SK-N-SH (cell line): ENCODE measurements at regions not wholly inside any gene's neighbourhood (a gene's known extent, or its start where the extent isn't known, plus 50 kb on each side); places are given as distances from the start of the nearest gene placed in this dataset.

Experiments
- CTCF ChIA-PET: fragments of 300-600, 350-600 bp; formaldehyde crosslinking; extraction: SDS; loops from one replicate; lab custom pipeline; 2021; lab: Yijun Ruan, JAX
- POLR2A ChIA-PET: fragments of 350-600 bp; sonication (Branson Sonifier 250); formaldehyde crosslinking; extraction: SDS; loops from one replicate; lab custom pipeline; 2020; ENCODE audit warnings: antibody characterized with exemption, inconsistent platforms; lab: Yijun Ruan, JAX
- DNase-seq: peaks from one replicate; pipeline ENCODE4 v3.0.0; 2012
- H2AFZ ChIP-seq: fragments of 200-600 bp; sonication (generic); 2 replicates; pipeline ENCODE4 v1.8.1; 2016; ENCODE audit warnings: antibody characterized with exemption, mild to moderate bottlenecking, low read depth
- H3F3A ChIP-seq: fragments of 200-600 bp; sonication (generic); replicated peaks from 2 replicates; pipeline ENCODE3; 2016; ENCODE audit warnings: antibody characterized with exemption, mild to moderate bottlenecking; ENCODE audit not compliant: insufficient read depth
- H3K27ac ChIP-seq, 2 experiments: fragments of 200-500 bp in 1 of 2; fragments of 200-600 bp in 1 of 2; sonication (Bioruptor generic) in 1 of 2; sonication (generic), shearing (Covaris generic) in 1 of 2; 2 replicates each; pipeline versions ENCODE4 v1.5.1 to v1.6.1; 2014 to 2016; ENCODE audit warnings: low read depth in 2 of 2, inconsistent platforms in 1 of 2, low read length in 1 of 2, mild to moderate bottlenecking in 1 of 2, mixed read lengths in 1 of 2
- H3K27me3 ChIP-seq: fragments of 200-600 bp; sonication (generic), shearing (Covaris generic); 2 replicates; pipeline ENCODE4 v1.6.1; 2016; ENCODE audit warnings: mixed run types; ENCODE audit not compliant: insufficient read depth
- H3K36me3 ChIP-seq, 2 experiments: fragments of 200-500 bp in 1 of 2; fragments of 200-600 bp in 1 of 2; sonication (Bioruptor generic) in 1 of 2; sonication (generic) in 1 of 2; replicated peaks in 1 of 2; 2 replicates each; pipeline versions ENCODE3 to v1.5.1; 2014 to 2016; ENCODE audit warnings: low read length in 1 of 2, mild to moderate bottlenecking in 1 of 2; ENCODE audit not compliant: insufficient read depth in 2 of 2, control insufficient read depth in 1 of 2
- H3K4me1 ChIP-seq, 2 experiments: fragments of 200-500 bp in 1 of 2; fragments of 200-600 bp in 1 of 2; sonication (Bioruptor generic) in 1 of 2; sonication (generic), shearing (Covaris generic) in 1 of 2; 2 replicates each; pipeline versions ENCODE4 v1.5.1 to v1.6.1; 2014 to 2016; ENCODE audit warnings: low read depth in 1 of 2, low read length in 1 of 2, mixed run types in 1 of 2; ENCODE audit not compliant: insufficient read depth in 2 of 2, control insufficient read depth in 1 of 2
- H3K4me2 ChIP-seq: fragments of 200-600 bp; sonication (generic), shearing (Covaris generic); 2 replicates; pipeline ENCODE4 v1.6.1; 2017; ENCODE audit warnings: mixed run types
- H3K4me3 ChIP-seq, 2 experiments: fragments of 200-500 bp in 1 of 2; fragments of 200-600 bp in 1 of 2; sonication (Bioruptor generic) in 1 of 2; sonication (generic), shearing (Covaris generic) in 1 of 2; 2 replicates each; pipeline versions ENCODE4 v1.5.1 to v1.8.1; 2014 to 2016; ENCODE audit warnings: low read depth in 2 of 2, inconsistent platforms in 1 of 2, low read length in 1 of 2, mild to moderate bottlenecking in 1 of 2, mixed read lengths in 1 of 2, moderate library complexity in 1 of 2
- H3K79me2 ChIP-seq: fragments of 200-600 bp; sonication (generic); 2 replicates; pipeline ENCODE4 v1.8.1; 2017; ENCODE audit warnings: mild to moderate bottlenecking; ENCODE audit not compliant: insufficient read depth
- H3K9ac ChIP-seq: fragments of 200-600 bp; sonication (generic); 2 replicates; pipeline ENCODE4 v1.6.1; 2017; ENCODE audit warnings: mixed run types
- H3K9me2 ChIP-seq: fragments of 200-600 bp; sonication (generic); 2 replicates; pipeline ENCODE4 v1.6.1; 2017; ENCODE audit warnings: mixed run types
- H3K9me3 ChIP-seq: fragments of 200-600 bp; sonication (generic); 2 replicates; pipeline ENCODE4 v1.6.1; 2017; ENCODE audit warnings: mixed run types, mild to moderate bottlenecking, moderate library complexity
- H4K20me1 ChIP-seq: fragments of 200-600 bp; sonication (generic); 2 replicates; pipeline ENCODE4 v1.6.1; 2017; ENCODE audit warnings: mild to moderate bottlenecking, mixed run types; ENCODE audit not compliant: insufficient read depth
- CHD2 ChIP-seq: fragments of 150-350 bp; IDR thresholded peaks from 2 replicates; pipeline ENCODE4 v1.6.1; 2018; ENCODE audit warnings: low read length; ENCODE audit not compliant: partially characterized antibody
- ELF1 ChIP-seq: IDR thresholded peaks from 2 replicates; pipeline ENCODE4 v1.4.0; 2012
- EP300 ChIP-seq, 2 experiments: IDR thresholded peaks; 2 replicates each; pipeline versions ENCODE4 v1.4.0 to v1.6.1; 2012; ENCODE audit warnings: borderline replicate concordance in 1 of 2, low read depth in 1 of 2, low read length in 1 of 2
- MXI1 ChIP-seq: IDR thresholded peaks from 2 replicates; pipeline ENCODE4 v1.6.1; 2012; ENCODE audit warnings: mild to moderate bottlenecking, low read depth, low read length, improper control_type of control experiment
- NRF1 ChIP-seq: IDR thresholded peaks from 2 replicates; pipeline ENCODE4 v1.6.1; 2012; ENCODE audit warnings: low read depth, mild to moderate bottlenecking, low read length
- POLR2AphosphoS5 ChIP-seq: IDR thresholded peaks from 2 replicates; pipeline ENCODE4 v1.6.1; 2012; ENCODE audit warnings: low read depth, low read length
- RAD21 ChIP-seq: IDR thresholded peaks from 2 replicates; pipeline ENCODE4 v1.6.1; 2012; ENCODE audit warnings: mild to moderate bottlenecking, low read length
- RFX5 ChIP-seq: IDR thresholded peaks from 2 replicates; pipeline ENCODE4 v1.6.1; 2012; ENCODE audit warnings: mild to moderate bottlenecking, improper control_type of control experiment, low read length
- RXRA ChIP-seq: IDR thresholded peaks from 2 replicates; pipeline ENCODE4 v1.4.0; 2012; ENCODE audit warnings: low read depth, mild to moderate bottlenecking, borderline replicate concordance
- SIN3A ChIP-seq: IDR thresholded peaks from 2 replicates; pipeline ENCODE4 v1.6.1; 2012; ENCODE audit warnings: low read depth, mild to moderate bottlenecking, low read length, moderate library complexity, borderline replicate concordance
- SMC3 ChIP-seq: IDR thresholded peaks from 2 replicates; pipeline ENCODE4 v1.6.1; 2012; ENCODE audit warnings: low read depth, low read length, improper control_type of control experiment
- TAF1 ChIP-seq: IDR thresholded peaks from 2 replicates; pipeline ENCODE4 v1.6.1; 2012; ENCODE audit warnings: low read depth, mild to moderate bottlenecking, low read length, moderate library complexity, borderline replicate concordance
- TEAD4 ChIP-seq: IDR thresholded peaks from 2 replicates; pipeline ENCODE4 v1.4.0; 2012; ENCODE audit warnings: mild to moderate bottlenecking, borderline replicate concordance; ENCODE audit not compliant: insufficient read depth
- WGBS: methylation state at CpG from one replicate; pipeline ENCODE4 v1.1.6; 2017; ENCODE audit warnings: low lambda C conversion rate; 5-methylcytosine and 5-hydroxymethylcytosine counted together
- TF ChIP-seq, protein P1 (sequence below): fragments of 150-350 bp; IDR thresholded peaks from 2 replicates; pipeline ENCODE4 v1.6.1; 2017; ENCODE audit warnings: antibody characterized with exemption, low read length, low read depth, borderline replicate concordance
- TF ChIP-seq, protein P2 (sequence below): fragments of 150-350 bp; IDR thresholded peaks from 2 replicates; pipeline ENCODE4 v1.6.1; 2016; ENCODE audit warnings: mild to moderate bottlenecking, low read depth, low read length
- TF ChIP-seq, protein P3 (sequence below): fragments of 200-600 bp; sonication (generic); IDR thresholded peaks from 2 replicates; pipeline ENCODE4 v1.6.1; 2017; ENCODE audit warnings: antibody characterized with exemption, mild to moderate bottlenecking, moderate library complexity
- TF ChIP-seq, protein P4 (sequence below): IDR thresholded peaks from 2 replicates; pipeline ENCODE4 v1.6.1; 2012; ENCODE audit warnings: mild to moderate bottlenecking, low read depth, low read length, moderate library complexity

DNA sequence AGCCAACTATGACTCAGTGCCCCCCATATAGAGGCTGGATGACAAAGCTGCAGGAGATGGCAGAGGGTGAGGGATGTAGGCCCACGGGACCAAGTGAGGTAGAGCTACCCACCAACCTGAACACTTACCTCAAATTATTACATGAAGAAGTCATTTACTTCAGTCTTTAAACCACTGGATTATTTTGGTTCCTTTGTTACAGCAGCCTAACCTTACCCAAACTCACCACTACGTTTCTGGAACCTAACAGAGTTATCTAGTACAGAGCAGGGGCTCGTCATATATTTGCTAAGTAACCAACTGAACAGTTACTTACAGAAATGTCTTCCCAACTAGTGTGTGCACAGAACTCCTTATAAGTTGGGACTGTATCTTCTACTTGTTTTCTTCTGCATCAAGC lies 85.2 kb upstream of the IGF1 start (continued):
- no peak for TF ChIP-seq EP300 (IDR thresholded peaks at IDR 0.05; ENCODE audit: borderline replicate concordance in 1 of 2, low read depth in 1 of 2, low read length in 1 of 2)

DNA sequence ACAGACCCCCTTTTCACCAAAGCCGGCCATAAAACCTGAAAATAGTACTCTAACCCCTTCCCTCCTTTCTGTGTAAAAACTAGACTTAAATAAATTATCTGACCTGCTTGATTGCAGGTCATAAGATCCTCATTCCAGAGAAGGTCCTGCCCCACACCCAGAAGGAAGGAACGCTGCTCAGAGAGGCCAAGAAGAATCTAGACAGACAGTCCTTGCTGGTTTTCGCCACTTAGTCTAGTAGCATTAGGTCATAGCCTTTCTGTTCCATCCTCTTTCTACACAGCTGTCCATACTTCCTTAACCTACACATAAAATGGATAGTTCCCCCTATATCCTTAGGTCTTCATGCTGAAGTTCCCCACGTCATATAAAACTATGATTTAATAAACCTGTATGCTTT lies 83.7 kb upstream of the IGF1 start:
- H3F3A ChIP-seq, result peaks cover 33% of the 10 kb centered on the region
- POLR2A ChIA-PET, result no interaction called here
- no peaks in the 10 kb centered on the region for H3K36me3 ChIP-seq
- no peak overlapping the region for H3K27ac ChIP-seq
- peaks cover 0 to 30% of the 10 kb centered on the region in 2 experiments; a peak in 3 of 4 replicates for H3K4me1 ChIP-seq
- H3K9me2 ChIP-seq, result no peaks in the 10 kb centered on the region
- no peaks in the 10 kb centered on the region for H3K9me3 ChIP-seq
- no peak overlapping the region for H3K9ac ChIP-seq
- no peaks in the 10 kb centered on the region for H3K27me3 ChIP-seq
- H3K4me2 ChIP-seq, result no peak overlapping the region
- no peak overlapping the region for H2AFZ ChIP-seq
- 80% methylated on average over 4 of the region's 4 CpGs for WGBS
- H4K20me1 ChIP-seq, result no peaks in the 10 kb centered on the region
- no peak for DNase-seq
- H3K79me2 ChIP-seq, result no peaks in the 10 kb centered on the region
- no peak overlapping the region for H3K4me3 ChIP-seq
- TF ChIP-seq NRF1 (no peak), ELF1 (no peak), SIN3A (no peak), EP300 (IDR thresholded peaks at IDR 0.05; ENCODE audit: borderline replicate concordance in 1 of 2, low read depth in 1 of 2, low read length in 1 of 2) (no peak), TAF1 (no peak), TEAD4 (no peak), MXI1 (no peak), RAD21 (no peak), CHD2 (no peak), RFX5 (no peak)
- TF ChIP-seq, protein P1, sequence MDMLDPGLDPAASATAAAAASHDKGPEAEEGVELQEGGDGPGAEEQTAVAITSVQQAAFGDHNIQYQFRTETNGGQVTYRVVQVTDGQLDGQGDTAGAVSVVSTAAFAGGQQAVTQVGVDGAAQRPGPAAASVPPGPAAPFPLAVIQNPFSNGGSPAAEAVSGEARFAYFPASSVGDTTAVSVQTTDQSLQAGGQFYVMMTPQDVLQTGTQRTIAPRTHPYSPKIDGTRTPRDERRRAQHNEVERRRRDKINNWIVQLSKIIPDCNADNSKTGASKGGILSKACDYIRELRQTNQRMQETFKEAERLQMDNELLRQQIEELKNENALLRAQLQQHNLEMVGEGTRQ, result no peak
- TF ChIP-seq, protein P2, sequence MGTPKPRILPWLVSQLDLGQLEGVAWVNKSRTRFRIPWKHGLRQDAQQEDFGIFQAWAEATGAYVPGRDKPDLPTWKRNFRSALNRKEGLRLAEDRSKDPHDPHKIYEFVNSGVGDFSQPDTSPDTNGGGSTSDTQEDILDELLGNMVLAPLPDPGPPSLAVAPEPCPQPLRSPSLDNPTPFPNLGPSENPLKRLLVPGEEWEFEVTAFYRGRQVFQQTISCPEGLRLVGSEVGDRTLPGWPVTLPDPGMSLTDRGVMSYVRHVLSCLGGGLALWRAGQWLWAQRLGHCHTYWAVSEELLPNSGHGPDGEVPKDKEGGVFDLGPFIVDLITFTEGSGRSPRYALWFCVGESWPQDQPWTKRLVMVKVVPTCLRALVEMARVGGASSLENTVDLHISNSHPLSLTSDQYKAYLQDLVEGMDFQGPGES, result no peak
- CTCF ChIA-PET, result no interaction called here

DNA sequence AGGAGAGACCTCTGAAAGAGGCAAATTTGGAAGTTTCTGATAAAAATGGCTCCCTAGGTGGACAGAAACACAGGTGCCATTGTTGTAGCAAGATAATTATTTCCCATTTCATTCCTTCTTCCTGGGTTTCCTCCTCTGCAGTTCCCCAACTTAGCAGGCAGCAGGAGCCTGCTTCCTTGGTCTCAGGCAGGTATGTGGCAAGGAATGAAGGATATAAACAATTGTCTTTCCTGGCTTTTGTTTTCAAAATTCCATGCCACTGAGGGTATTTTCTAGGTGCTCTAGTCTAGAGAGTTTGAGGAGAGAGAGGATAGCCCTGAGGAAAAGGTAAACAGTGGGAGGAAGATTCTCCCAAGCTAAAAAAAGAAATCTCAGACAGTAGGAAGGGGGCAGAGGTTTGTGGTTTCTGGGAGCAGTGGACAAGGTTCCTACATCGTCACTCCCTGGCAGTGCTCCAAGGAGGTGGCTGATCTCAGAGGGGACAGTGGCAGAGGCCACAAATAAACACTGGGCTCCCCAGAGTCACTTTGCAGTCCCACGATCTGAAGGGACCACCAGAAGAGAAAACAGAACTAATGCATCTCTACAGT lies 82.6 kb upstream of the IGF1 start:
- Histone ChIP-seq H3K4me3 (no peak overlapping the region), H3K36me3 (no peaks in the 10 kb centered on the region), H3K4me1 (peaks cover 0 to 25% of the 10 kb centered on the region in 2 experiments; a peak in 3 of 4 replicates), H3K9me2 (no peaks in the 10 kb centered on the region), H4K20me1 (no peaks in the 10 kb centered on the region), H2AFZ (peak overlapping the region; percentile 78), H3K4me2 (peak overlapping the region; percentile 33; the same call in 1 of the 2 replicates), H3K79me2 (no peaks in the 10 kb centered on the region), H3K27ac (peak overlapping the region in 1 of 2 experiments; percentile 21; a peak in 1 of 4 replicates), H3K9me3 (no peaks in the 10 kb centered on the region), H3K9ac (peak overlapping the region; percentile 10; the same call in 1 of the 2 replicates), H3F3A (peaks cover 27% of the 10 kb centered on the region), H3K27me3 (no peaks in the 10 kb centered on the region)
- POLR2A ChIA-PET, result no interaction called here
- DNase-seq, result no peak
- WGBS, result 13% methylated on average over 2 of the region's 2 CpGs
- CTCF ChIA-PET, result no interaction called here
- TF ChIP-seq RXRA (no peak), SMC3 (no peak), POLR2AphosphoS5 (no peak), TEAD4 (no peak), MXI1 (no peak), EP300 (IDR thresholded peaks at IDR 0.05; ENCODE audit: borderline replicate concordance in 1 of 2, low read depth in 1 of 2, low read length in 1 of 2) (no peak)
- TF ChIP-seq, protein P3, sequence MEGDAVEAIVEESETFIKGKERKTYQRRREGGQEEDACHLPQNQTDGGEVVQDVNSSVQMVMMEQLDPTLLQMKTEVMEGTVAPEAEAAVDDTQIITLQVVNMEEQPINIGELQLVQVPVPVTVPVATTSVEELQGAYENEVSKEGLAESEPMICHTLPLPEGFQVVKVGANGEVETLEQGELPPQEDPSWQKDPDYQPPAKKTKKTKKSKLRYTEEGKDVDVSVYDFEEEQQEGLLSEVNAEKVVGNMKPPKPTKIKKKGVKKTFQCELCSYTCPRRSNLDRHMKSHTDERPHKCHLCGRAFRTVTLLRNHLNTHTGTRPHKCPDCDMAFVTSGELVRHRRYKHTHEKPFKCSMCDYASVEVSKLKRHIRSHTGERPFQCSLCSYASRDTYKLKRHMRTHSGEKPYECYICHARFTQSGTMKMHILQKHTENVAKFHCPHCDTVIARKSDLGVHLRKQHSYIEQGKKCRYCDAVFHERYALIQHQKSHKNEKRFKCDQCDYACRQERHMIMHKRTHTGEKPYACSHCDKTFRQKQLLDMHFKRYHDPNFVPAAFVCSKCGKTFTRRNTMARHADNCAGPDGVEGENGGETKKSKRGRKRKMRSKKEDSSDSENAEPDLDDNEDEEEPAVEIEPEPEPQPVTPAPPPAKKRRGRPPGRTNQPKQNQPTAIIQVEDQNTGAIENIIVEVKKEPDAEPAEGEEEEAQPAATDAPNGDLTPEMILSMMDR, result no peak
- TF ChIP-seq, protein P4, sequence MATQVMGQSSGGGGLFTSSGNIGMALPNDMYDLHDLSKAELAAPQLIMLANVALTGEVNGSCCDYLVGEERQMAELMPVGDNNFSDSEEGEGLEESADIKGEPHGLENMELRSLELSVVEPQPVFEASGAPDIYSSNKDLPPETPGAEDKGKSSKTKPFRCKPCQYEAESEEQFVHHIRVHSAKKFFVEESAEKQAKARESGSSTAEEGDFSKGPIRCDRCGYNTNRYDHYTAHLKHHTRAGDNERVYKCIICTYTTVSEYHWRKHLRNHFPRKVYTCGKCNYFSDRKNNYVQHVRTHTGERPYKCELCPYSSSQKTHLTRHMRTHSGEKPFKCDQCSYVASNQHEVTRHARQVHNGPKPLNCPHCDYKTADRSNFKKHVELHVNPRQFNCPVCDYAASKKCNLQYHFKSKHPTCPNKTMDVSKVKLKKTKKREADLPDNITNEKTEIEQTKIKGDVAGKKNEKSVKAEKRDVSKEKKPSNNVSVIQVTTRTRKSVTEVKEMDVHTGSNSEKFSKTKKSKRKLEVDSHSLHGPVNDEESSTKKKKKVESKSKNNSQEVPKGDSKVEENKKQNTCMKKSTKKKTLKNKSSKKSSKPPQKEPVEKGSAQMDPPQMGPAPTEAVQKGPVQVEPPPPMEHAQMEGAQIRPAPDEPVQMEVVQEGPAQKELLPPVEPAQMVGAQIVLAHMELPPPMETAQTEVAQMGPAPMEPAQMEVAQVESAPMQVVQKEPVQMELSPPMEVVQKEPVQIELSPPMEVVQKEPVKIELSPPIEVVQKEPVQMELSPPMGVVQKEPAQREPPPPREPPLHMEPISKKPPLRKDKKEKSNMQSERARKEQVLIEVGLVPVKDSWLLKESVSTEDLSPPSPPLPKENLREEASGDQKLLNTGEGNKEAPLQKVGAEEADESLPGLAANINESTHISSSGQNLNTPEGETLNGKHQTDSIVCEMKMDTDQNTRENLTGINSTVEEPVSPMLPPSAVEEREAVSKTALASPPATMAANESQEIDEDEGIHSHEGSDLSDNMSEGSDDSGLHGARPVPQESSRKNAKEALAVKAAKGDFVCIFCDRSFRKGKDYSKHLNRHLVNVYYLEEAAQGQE, result no peak
